Pancreas (tissue), 10 donors: ENCODE measurements at regions not wholly inside any gene's neighbourhood (a gene's known extent, or its start where the extent isn't known, plus 50 kb on each side); places are given as distances from the start of the nearest gene placed in this dataset.

ENCODE experiments used
- ATAC-seq, 4 donors: fragments of 200-7000 bp; cut with Tn5 transposase; one replicate each; pipeline versions ENCODE4 v1.8.0 to v1.9.1; 2020; ENCODE audit warnings: mild to moderate bottlenecking in 4 of 4, moderate library complexity in 4 of 4
- DNase-seq, 6 donors: peaks; one replicate each; pipeline ENCODE4 v3.0.0-alpha.2; 2020
- FAIRE-seq: peaks from 2 replicates; lab custom pipeline; 2012; peaks lifted over from hg19 to GRCh38; lab: Jason Lieb, UNC
- H3K27ac ChIP-seq, 4 donors: fragments of 200-600 bp; sonication (generic); 1 replicate in 3 of 4; 2 replicates in 1 of 4; pipeline versions ENCODE4 v1.5.0 to v1.8.0; 2020
- H3K27me3 ChIP-seq, 4 donors: fragments of 200-600 bp; one replicate each; pipeline ENCODE4 v1.8.0; 2021
- H3K36me3 ChIP-seq, 3 donors: fragments of 200-600 bp; sonication (generic) in 1 of 3; one replicate each; pipeline versions ENCODE4 v1.5.0 to v1.8.0; 2020 to 2021
- H3K4me1 ChIP-seq, 3 donors: fragments of 200-600 bp; one replicate each; pipeline ENCODE4 v1.8.0; 2021
- H3K4me3 ChIP-seq, 4 donors: fragments of 200-600 bp; sonication (generic) in 2 of 4; one replicate each; pipeline versions ENCODE4 v1.5.0 to v1.8.0; 2020 to 2021
- H3K9me3 ChIP-seq, 4 donors: fragments of 200-600 bp; one replicate each; pipeline ENCODE4 v1.8.0; 2021
- WGBS, 2 donors: extraction: QIAGEN DNeasy Blood & Tissue Kit; methylation state at CpG; one replicate each; pipeline ENCODE4 v1.1.7; 2013; 5-methylcytosine and 5-hydroxymethylcytosine counted together
- intact Hi-C, 3 donors: fragments of 100-400 bp; cut with DNase I; formaldehyde crosslinking; loops; one replicate each; pipeline versions ENCODE4 v1.11.1 to v1.14.2; 2022
- TF ChIP-seq, protein P1 (sequence below), 4 donors: fragments of 200-600 bp; sonication (generic) in 3 of 4; IDR thresholded peaks; one replicate each; pipeline versions ENCODE4 v1.5.0 to v1.8.0; 2021; ENCODE audit warnings: antibody characterized with exemption in 4 of 4
- donor health status: healthy with polysubstance abuse.
- donor health status: DM: no; HTN: no; CAD: no; lungs with moderate emphysema.
- donor health status: DM: no; HTN: no; CAD: no.
- donor health status: control.
- donor health status: control.
- donor health status: Bipolar disorder and iron deficiency.
- donor health status: DM: yes; HTN: yes; CAD: no.
- donor health status: DM: no; HTN: no; CAD: no.
- donor health status: DM: no; HTN: no; CAD: no.
- donor health status: DM: yes; HTN: yes; CAD: no.

DNA sequence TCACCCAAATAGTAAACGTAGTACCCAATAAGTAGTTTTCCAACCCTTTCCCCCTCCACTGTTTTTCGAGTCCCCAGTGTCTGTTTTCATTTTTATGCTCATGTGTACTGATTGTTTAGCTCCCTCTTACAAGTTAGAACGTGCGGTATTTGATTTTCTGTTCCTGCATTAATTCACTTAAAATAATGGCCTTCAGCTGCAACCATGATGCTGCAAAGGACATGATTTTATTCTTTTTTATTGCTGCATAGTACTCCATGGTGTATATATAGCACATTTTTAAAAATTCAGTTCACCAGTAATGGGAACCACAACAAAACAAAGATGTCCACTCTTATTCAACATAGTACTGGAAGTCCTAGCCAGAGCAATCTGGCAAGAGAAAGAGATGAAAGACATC is 72.8 kb downstream of the DUSP6 start:
- TF ChIP-seq, protein P1, sequence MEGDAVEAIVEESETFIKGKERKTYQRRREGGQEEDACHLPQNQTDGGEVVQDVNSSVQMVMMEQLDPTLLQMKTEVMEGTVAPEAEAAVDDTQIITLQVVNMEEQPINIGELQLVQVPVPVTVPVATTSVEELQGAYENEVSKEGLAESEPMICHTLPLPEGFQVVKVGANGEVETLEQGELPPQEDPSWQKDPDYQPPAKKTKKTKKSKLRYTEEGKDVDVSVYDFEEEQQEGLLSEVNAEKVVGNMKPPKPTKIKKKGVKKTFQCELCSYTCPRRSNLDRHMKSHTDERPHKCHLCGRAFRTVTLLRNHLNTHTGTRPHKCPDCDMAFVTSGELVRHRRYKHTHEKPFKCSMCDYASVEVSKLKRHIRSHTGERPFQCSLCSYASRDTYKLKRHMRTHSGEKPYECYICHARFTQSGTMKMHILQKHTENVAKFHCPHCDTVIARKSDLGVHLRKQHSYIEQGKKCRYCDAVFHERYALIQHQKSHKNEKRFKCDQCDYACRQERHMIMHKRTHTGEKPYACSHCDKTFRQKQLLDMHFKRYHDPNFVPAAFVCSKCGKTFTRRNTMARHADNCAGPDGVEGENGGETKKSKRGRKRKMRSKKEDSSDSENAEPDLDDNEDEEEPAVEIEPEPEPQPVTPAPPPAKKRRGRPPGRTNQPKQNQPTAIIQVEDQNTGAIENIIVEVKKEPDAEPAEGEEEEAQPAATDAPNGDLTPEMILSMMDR (IDR thresholded peaks at IDR 0.05): no peak
- no peak overlapping the region for H3K4me3 ChIP-seq
- no peaks in the 10 kb centered on the region for H3K4me1 ChIP-seq
- no peaks in the 10 kb centered on the region for H3K27me3 ChIP-seq
- WGBS, 2 donors: 88 to 89% methylated on average over 4 of the region's 4 CpGs
- no peak overlapping the region for H3K27ac ChIP-seq
- no peak for ATAC-seq
- no peak for FAIRE-seq
- intact Hi-C loops: no loop called here
- no peaks in the 10 kb centered on the region for H3K9me3 ChIP-seq
- no peak for DNase-seq
- no peaks in the 10 kb centered on the region for H3K36me3 ChIP-seq

DNA sequence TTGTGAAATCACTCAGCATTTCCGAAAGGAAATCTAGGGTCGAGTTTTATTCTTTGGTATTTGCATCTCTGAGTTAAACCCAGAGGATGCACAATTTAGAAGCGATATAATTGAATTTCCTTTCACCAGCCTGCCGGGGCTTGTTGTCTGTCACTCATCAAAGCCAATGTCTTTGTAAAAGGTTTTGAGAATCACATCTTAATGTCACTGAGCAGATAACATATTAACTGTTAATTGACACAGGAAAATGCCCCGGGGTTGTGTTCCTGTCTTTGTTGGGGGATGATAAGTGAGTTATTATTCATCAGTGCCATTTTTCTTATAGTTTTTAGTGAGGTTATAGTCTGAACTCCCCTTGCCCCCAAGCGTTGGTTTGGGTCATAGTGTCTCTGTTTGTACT is 73.4 kb downstream of the DUSP6 start:
- H3K27ac ChIP-seq: no peak overlapping the region
- no peak overlapping the region for H3K4me3 ChIP-seq
- no peaks in the 10 kb centered on the region for H3K4me1 ChIP-seq
- H3K27me3 ChIP-seq: no peaks in the 10 kb centered on the region
- TF ChIP-seq, protein P1 (IDR thresholded peaks at IDR 0.05): no peak
- no peaks in the 10 kb centered on the region for H3K36me3 ChIP-seq
- no peak for FAIRE-seq
- ATAC-seq: no peak
- no peak for DNase-seq
- H3K9me3 ChIP-seq: no peaks in the 10 kb centered on the region
- 78 to 83% methylated on average over 6 of the region's 6 CpGs for WGBS, 2 donors
- intact Hi-C loops: no loop called here

DNA sequence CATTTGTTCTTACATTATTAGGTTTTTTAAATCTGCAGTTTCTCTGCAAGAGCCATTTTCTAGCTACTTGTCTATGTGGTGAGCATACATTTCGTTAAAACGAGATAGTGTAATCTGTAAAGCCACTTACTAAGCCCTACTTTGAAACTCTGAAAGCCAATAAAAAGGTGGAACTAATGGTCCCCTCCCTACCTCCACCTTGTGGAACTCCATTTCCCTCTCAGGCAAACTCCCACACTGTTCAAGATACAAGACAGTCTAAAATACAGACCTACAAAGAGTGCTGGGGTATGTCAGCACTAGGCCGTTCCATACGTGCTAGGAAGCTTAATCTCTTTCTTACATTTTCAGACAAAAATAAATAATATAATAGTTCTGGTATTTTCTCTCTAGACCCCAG is 74.1 kb downstream of the DUSP6 start:
- ATAC-seq: no peak
- TF ChIP-seq, protein P1 (IDR thresholded peaks at IDR 0.05): no peak
- Histone ChIP-seq H3K36me3 (no peaks in the 10 kb centered on the region), H3K4me3 (no peak overlapping the region), H3K9me3 (no peaks in the 10 kb centered on the region), H3K27ac (no peak overlapping the region), H3K27me3 (no peaks in the 10 kb centered on the region), H3K4me1 (no peaks in the 10 kb centered on the region)
- WGBS, 2 donors: 87 to 89% methylated on average over 4 of the region's 4 CpGs
- no peak for FAIRE-seq
- DNase-seq: no peak
- intact Hi-C loops: no loop called here

DNA sequence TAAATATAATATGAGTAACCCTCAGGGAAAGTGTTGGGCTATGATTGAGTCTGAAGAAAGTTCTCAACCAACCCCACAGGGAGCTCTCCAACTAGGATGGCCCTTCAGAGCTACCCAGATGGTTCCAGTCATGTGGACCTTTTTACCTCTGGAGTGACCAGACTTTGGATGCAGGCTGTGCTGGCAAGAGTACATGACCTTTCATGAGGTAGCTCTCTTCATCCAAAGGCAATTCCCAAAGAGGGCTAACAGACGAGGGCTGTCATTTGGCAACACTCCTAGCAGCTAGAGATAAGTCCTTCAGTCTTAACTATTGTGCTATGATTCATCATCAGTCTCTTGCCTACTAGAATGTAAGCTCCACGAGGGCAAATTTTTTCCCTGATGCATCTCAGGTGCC is 75.4 kb downstream of the DUSP6 start:
- no peaks in the 10 kb centered on the region for H3K27me3 ChIP-seq
- H3K4me1 ChIP-seq: no peaks in the 10 kb centered on the region
- WGBS, 2 donors: 67 to 74% methylated on average over 2 of the region's 2 CpGs
- H3K4me3 ChIP-seq: no peak overlapping the region
- TF ChIP-seq, protein P1 (IDR thresholded peaks at IDR 0.05): no peak
- intact Hi-C loops: no loop called here
- no peaks in the 10 kb centered on the region for H3K9me3 ChIP-seq
- H3K27ac ChIP-seq: no peak overlapping the region
- DNase-seq: no peak
- no peak for ATAC-seq
- no peak for FAIRE-seq
- no peaks in the 10 kb centered on the region for H3K36me3 ChIP-seq

DNA sequence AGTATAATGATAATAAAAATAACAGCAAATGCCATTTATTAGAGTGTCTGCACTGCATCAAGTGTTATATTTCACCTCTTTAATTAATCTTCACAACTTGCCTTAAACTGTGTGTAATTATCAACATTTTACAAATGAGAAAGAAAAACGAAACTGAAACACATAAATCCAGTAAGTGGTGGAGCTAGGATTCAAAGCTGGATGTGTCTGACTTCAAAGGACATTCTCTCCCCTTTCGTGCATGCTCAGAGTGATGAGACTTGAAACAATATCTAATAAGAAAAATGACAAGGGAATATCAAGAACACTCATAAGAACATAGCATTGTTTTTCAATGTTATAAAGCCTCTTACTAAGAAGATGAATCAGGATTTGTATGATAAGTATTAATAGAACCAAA is 78.8 kb downstream of the DUSP6 start:
- TF ChIP-seq, protein P1 (IDR thresholded peaks at IDR 0.05): no peak
- DNase-seq: no peak
- ATAC-seq: no peak
- WGBS, 2 donors: 70 to 71% methylated on average over 2 of the region's 2 CpGs
- Histone ChIP-seq H3K9me3 (no peaks in the 10 kb centered on the region), H3K27me3 (no peaks in the 10 kb centered on the region), H3K4me3 (no peak overlapping the region), H3K27ac (no peak overlapping the region), H3K36me3 (no peaks in the 10 kb centered on the region), H3K4me1 (no peaks in the 10 kb centered on the region)
- FAIRE-seq: no peak
- intact Hi-C loops: no loop called here
